Suppressor macrophage treated with lipopolysaccharide for 4 hours (primary cell): ENCODE measurements at regions not wholly inside any gene's neighbourhood (a gene's known extent, or its start where the extent isn't known, plus 50 kb on each side); places are given as distances from the start of the nearest gene placed in this dataset.
"Not testable (repeated sequence)": the region's sequence is repeated elsewhere in the genome, so short reads cannot be mapped to it uniquely, and the experiment has no call there.

ENCODE experiments used
- DNase-seq: peaks from one replicate; pipeline ENCODE4 v3.0.0-alpha.2; 2020

GRCh38 chr9:65449886-65450610 lies 165.0 kb upstream of the FOXD4L5 start:
- not testable (repeated sequence) for DNase-seq

GRCh38 chr9:65449423-65449822 lies 164.4 kb upstream of the FOXD4L5 start:
- no peak for DNase-seq

GRCh38 chr9:65447146-65447545 lies 162.1 kb upstream of the FOXD4L5 start:
- DNase-seq: not testable (repeated sequence)

GRCh38 chr9:65445991-65446390 lies 161.0 kb upstream of the FOXD4L5 start:
- not testable (repeated sequence) for DNase-seq

GRCh38 chr9:65444943-65445342 lies 159.9 kb upstream of the FOXD4L5 start:
- DNase-seq: no peak

- not testable (repeated sequence) for DNase-seq
Measured at GRCh38 chr9:65442116-65442515, 157.1 kb upstream of the FOXD4L5 start.

- DNase-seq: not testable (repeated sequence)
Measured at GRCh38 chr9:65441324-65441920, 156.4 kb upstream of the FOXD4L5 start.

GRCh38 chr9:65437724-65438123 lies 152.7 kb upstream of the FOXD4L5 start:
- DNase-seq: no peak

GRCh38 chr9:65435464-65435863 lies 150.5 kb upstream of the FOXD4L5 start:
- no peak for DNase-seq

- DNase-seq: no peak
Measured at GRCh38 chr9:65432722-65433323, 147.8 kb upstream of the FOXD4L5 start.

GRCh38 chr9:65432051-65432450 lies 147.0 kb upstream of the FOXD4L5 start:
- DNase-seq: no peak

- no peak for DNase-seq
Measured at GRCh38 chr9:65430221-65430620, 145.2 kb upstream of the FOXD4L5 start.

- DNase-seq: not testable (repeated sequence)
Measured at GRCh38 chr9:65427361-65427760, 142.4 kb upstream of the FOXD4L5 start.

- not testable (repeated sequence) for DNase-seq
Measured at GRCh38 chr9:65426813-65427212, 141.8 kb upstream of the FOXD4L5 start.

- DNase-seq: no peak
Measured at GRCh38 chr9:65426231-65426630, 141.2 kb upstream of the FOXD4L5 start.

- DNase-seq: not testable (repeated sequence)
Measured at GRCh38 chr9:65425183-65425582, 140.2 kb upstream of the FOXD4L5 start.

- not testable (repeated sequence) for DNase-seq
Measured at GRCh38 chr9:65424437-65424984, 139.5 kb upstream of the FOXD4L5 start.

GRCh38 chr9:65423691-65424436 lies 138.9 kb upstream of the FOXD4L5 start:
- not testable (repeated sequence) for DNase-seq

- not testable (repeated sequence) for DNase-seq
Measured at GRCh38 chr9:65422966-65423690, 138.1 kb upstream of the FOXD4L5 start.

GRCh38 chr9:65421486-65421885 lies 136.5 kb upstream of the FOXD4L5 start:
- DNase-seq: not testable (repeated sequence)

- DNase-seq: no peak
Measured at GRCh38 chr9:65420771-65421170, 135.8 kb upstream of the FOXD4L5 start.

GRCh38 chr9:65418966-65419365 lies 134.0 kb upstream of the FOXD4L5 start:
- not testable (repeated sequence) for DNase-seq
